Erythroblast (primary cell): ENCODE measurements at regions not wholly inside any gene's neighbourhood (a gene's known extent, or its start where the extent isn't known, plus 50 kb on each side); places are given as distances from the start of the nearest gene placed in this dataset.

ENCODE experiments used
- GATA1 ChIP-seq: IDR thresholded peaks from 2 replicates; pipeline ENCODE4 v1.6.1; 2011; ENCODE audit warnings: low read depth, mild to moderate bottlenecking, control low read depth, low read length, moderate library complexity
- POLR2A ChIP-seq: IDR thresholded peaks from 2 replicates; pipeline ENCODE4 v1.6.1; 2011; ENCODE audit warnings: mild to moderate bottlenecking, low read length

DNA sequence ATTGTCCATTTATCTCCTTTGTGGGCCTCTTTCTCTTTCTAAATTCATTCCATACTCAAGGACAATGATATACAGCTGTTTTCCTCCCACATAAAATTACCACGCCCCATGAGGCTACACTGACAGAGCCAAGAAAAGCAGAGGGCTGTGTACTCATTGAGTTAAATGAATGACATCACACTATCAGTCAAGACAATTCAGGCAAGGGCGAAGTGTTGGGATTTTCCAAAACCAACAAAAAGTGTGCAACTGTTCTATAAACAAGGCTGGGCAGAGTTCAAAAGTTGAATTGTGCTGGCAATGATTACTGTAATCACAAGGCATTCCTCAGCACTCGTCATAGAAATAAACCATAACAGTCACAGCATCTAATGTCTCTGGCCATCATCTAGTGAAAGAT lies 799.6 kb upstream of the DIAPH2 start:
- TF ChIP-seq POLR2A = no peak
- no peak for TF ChIP-seq GATA1
